Endothelial cell (in vitro differentiated cells): ENCODE measurements at regions not wholly inside any gene's neighbourhood (a gene's known extent, or its start where the extent isn't known, plus 50 kb on each side); places are given as distances from the start of the nearest gene placed in this dataset.

Experiments used
- DNase-seq: peaks from one replicate; pipeline ENCODE4 v3.0.0; 2021; ENCODE audit warnings: low spot score
- H3K27ac Mint-ChIP-seq: one replicate; pipeline ENCODE4 v1.8.0; 2021; ENCODE audit warnings: mixed read lengths, inconsistent platforms; ENCODE audit not compliant: unreplicated experiment
- H3K27me3 Mint-ChIP-seq: one replicate; pipeline ENCODE4 v1.8.0; 2021; ENCODE audit warnings: mild to moderate bottlenecking, moderate library complexity, mixed read lengths, inconsistent platforms; ENCODE audit not compliant: unreplicated experiment
- H3K36me3 Mint-ChIP-seq: one replicate; pipeline ENCODE4 v1.8.0; 2021; ENCODE audit warnings: mild to moderate bottlenecking, low read depth, mixed read lengths, inconsistent platforms; ENCODE audit not compliant: unreplicated experiment
- H3K4me1 Mint-ChIP-seq: one replicate; pipeline ENCODE4 v1.8.0; 2021; ENCODE audit warnings: mild to moderate bottlenecking, mixed read lengths, inconsistent platforms; ENCODE audit not compliant: unreplicated experiment
- H3K4me3 Mint-ChIP-seq: one replicate; pipeline ENCODE4 v1.8.0; 2021; ENCODE audit warnings: mild to moderate bottlenecking, mixed read lengths, inconsistent platforms; ENCODE audit not compliant: unreplicated experiment
- H3K9me3 Mint-ChIP-seq: one replicate; pipeline ENCODE4 v1.8.0; 2021; ENCODE audit warnings: mixed read lengths, inconsistent platforms; ENCODE audit not compliant: unreplicated experiment
- CTCF ChIP-seq: fragments of 200-600 bp; sonication (generic); IDR thresholded peaks from one replicate; pipeline ENCODE4 v1.5.0; 2021; ENCODE audit warnings: antibody characterized with exemption; ENCODE audit not compliant: unreplicated experiment

DNA sequence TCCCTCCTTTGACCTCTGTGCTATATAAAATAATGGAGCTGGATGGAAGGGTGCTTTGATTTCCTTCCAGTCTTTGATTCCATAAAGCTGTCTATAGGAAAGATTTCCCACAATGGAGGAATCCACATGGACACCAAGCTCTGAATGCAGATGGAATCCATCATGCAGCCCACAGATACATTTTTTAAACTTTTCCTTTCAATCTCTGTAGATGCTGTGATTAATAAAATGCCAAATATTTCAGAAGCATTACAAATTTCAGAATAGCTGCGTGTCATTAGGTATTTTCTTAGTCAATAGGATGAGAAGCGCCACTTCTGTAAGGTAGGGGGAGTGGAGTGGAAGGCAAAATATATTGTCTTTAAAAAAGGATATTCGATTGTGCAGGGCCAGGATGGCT is 489.0 kb downstream of the NTRK3 start:
- peaks cover 10% of the 10 kb centered on the region for H3K4me1 Mint-ChIP-seq
- no peak for TF ChIP-seq CTCF
- no peak for DNase-seq
- H3K27me3 Mint-ChIP-seq, result peaks cover 2% of the 10 kb centered on the region
- H3K4me3 Mint-ChIP-seq, result no peak overlapping the region
- no peak overlapping the region for H3K27ac Mint-ChIP-seq
- peaks cover 4% of the 10 kb centered on the region for H3K9me3 Mint-ChIP-seq
- H3K36me3 Mint-ChIP-seq, result no peaks in the 10 kb centered on the region

GRCh38 chr15:87764461-87765240 is 491.9 kb downstream of the NTRK3 start:
- no peaks in the 10 kb centered on the region for H3K9me3 Mint-ChIP-seq
- TF ChIP-seq CTCF, result no peak
- H3K27me3 Mint-ChIP-seq, result peaks cover 1% of the 10 kb centered on the region
- H3K4me3 Mint-ChIP-seq, result no peak overlapping the region
- no peaks in the 10 kb centered on the region for H3K36me3 Mint-ChIP-seq
- no peak overlapping the region for H3K27ac Mint-ChIP-seq
- H3K4me1 Mint-ChIP-seq, result peaks cover 22% of the 10 kb centered on the region
- DNase-seq, result no peak

GRCh38 chr15:87763837-87764236 is 492.7 kb downstream of the NTRK3 start:
- H3K36me3 Mint-ChIP-seq, result no peaks in the 10 kb centered on the region
- H3K4me3 Mint-ChIP-seq, result no peak overlapping the region
- peaks cover 22% of the 10 kb centered on the region for H3K4me1 Mint-ChIP-seq
- peaks cover 1% of the 10 kb centered on the region for H3K27me3 Mint-ChIP-seq
- TF ChIP-seq CTCF, result no peak
- no peak overlapping the region for H3K27ac Mint-ChIP-seq
- H3K9me3 Mint-ChIP-seq, result no peaks in the 10 kb centered on the region
- DNase-seq, result no peak

DNA sequence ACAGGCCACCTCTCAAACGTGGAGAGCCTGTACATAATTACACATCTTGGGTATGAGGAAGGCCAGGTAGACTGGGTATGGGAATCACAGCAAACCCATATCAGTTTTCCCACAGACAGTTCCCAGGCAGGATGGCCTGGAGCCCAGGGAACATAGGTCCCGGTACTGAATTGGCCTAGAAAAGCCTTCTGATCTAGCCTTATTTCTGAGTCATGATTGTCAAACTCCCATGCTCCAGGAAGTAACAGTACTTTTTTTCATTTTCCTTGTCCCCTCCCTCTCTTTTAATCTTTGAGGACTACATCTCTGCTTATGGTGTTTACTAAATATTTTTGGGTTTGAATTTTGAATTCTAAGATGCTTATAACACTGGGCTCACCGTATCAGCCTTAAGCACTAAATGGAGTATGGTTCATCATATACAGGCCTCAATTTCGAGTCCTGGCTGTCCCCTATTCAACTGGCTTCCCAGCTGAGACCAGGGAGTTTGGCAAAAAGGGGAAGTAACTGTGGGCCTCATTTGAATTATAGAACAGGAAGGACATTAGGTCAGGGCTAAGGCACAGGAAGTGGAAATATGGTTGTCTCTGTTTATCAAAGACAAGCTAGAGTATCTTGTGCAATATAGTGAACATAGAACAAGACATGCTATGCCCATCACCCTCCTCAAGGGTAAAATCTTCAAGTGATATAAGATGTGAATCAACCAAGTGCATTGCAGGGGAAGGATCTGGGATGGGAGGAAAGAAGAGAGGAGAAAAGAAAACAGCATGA is 494.6 kb downstream of the NTRK3 start:
- Mint-ChIP-seq H3K27me3 (peaks cover 1% of the 10 kb centered on the region), H3K9me3 (no peaks in the 10 kb centered on the region), H3K4me1 (peaks cover 22% of the 10 kb centered on the region), H3K4me3 (no peak overlapping the region), H3K36me3 (no peaks in the 10 kb centered on the region), H3K27ac (no peak overlapping the region)
- TF ChIP-seq CTCF, result no peak
- DNase-seq, result no peak
